ENCODE measurements at regions not wholly inside any gene's neighbourhood (a gene's known extent, or its start where the extent isn't known, plus 50 kb on each side); places are given as distances from the start of the nearest gene placed in this dataset.

- TF ChIP-seq CTCF (CRISPR knock-in tag; IDR thresholded peaks at IDR 0.05) (no peak), TARDBP (CRISPR knock-in tag; IDR thresholded peaks at IDR 0.05) (no peak), MYNN (CRISPR knock-in tag; IDR thresholded peaks at IDR 0.05; ENCODE audit: low read depth) (no peak), MYC (CRISPR knock-in tag; IDR thresholded peaks at IDR 0.05; ENCODE audit: borderline replicate concordance) (no peak), ELF1 (CRISPR knock-in tag; IDR thresholded peaks at IDR 0.05) (no peak), ZNF256 (CRISPR knock-in tag; conservative IDR thresholded peaks at IDR 0.05) (no peak), TOPORS (CRISPR knock-in tag; IDR thresholded peaks at IDR 0.05) (no peak), ZFP91 (CRISPR knock-in tag; IDR thresholded peaks at IDR 0.05; ENCODE audit: borderline replicate concordance) (no peak), JUN (CRISPR knock-in tag; IDR thresholded peaks at IDR 0.05) (no peak), FOXK2 (IDR thresholded peaks at IDR 0.05) (no peak), RFXAP (CRISPR knock-in tag; IDR thresholded peaks at IDR 0.05; ENCODE audit: borderline replicate concordance) (no peak), ELF4 (CRISPR knock-in tag; IDR thresholded peaks at IDR 0.05; ENCODE audit: borderline replicate concordance) (no peak), ZC3H4 (CRISPR knock-in tag; IDR thresholded peaks at IDR 0.05; ENCODE audit: borderline replicate concordance) (no peak), FOXA3 (CRISPR knock-in tag; IDR thresholded peaks at IDR 0.05) (no peak)
These were observed 71.9 kb upstream of the GRAMD1B start for GRCh38 chr11:123357990-123358827.

All from HepG2 (cell line).